Fibroblast of lung (primary cell): ENCODE measurements at regions not wholly inside any gene's neighbourhood (a gene's known extent, or its start where the extent isn't known, plus 50 kb on each side); places are given as distances from the start of the nearest gene placed in this dataset.
"Not testable (repeated sequence)": the region's sequence is repeated elsewhere in the genome, so short reads cannot be mapped to it uniquely, and the experiment has no call there.

Experiments
- DNase-seq, 2 donors: peaks; one replicate each; pipeline versions ENCODE4 v3.0.0 to v3.0.0-alpha.2; 2010; ENCODE audit warnings: low read depth in 2 of 2
- H2AFZ ChIP-seq: 2 replicates; pipeline ENCODE4 v1.5.1; 2012; ENCODE audit warnings: low read length, control low read depth, inconsistent platforms
- H3K27ac ChIP-seq: 2 replicates; pipeline ENCODE4 v1.5.1; 2011; ENCODE audit warnings: low read length, control low read depth; ENCODE audit not compliant: insufficient read depth
- H3K27me3 ChIP-seq: 2 replicates; pipeline ENCODE4 v1.5.1; 2011; ENCODE audit warnings: mild to moderate bottlenecking, low read length; ENCODE audit not compliant: control insufficient read depth, insufficient read depth
- H3K36me3 ChIP-seq: 2 replicates; pipeline ENCODE4 v1.5.1; 2011; ENCODE audit warnings: low read length; ENCODE audit not compliant: control insufficient read depth, insufficient read depth
- H3K4me1 ChIP-seq: 2 replicates; pipeline ENCODE4 v1.5.1; 2011; ENCODE audit warnings: low read length; ENCODE audit not compliant: control insufficient read depth, insufficient read depth; ENCODE audit errors: extremely low read depth
- H3K4me2 ChIP-seq: 2 replicates; pipeline ENCODE4 v1.5.1; 2011; ENCODE audit warnings: low read length, control low read depth; ENCODE audit not compliant: insufficient read depth; ENCODE audit errors: extremely low read depth
- H3K4me3 ChIP-seq, 4 experiments: fragments of 200-600 bp in 1 of 4; sonication (generic) in 1 of 4; replicated peaks in 1 of 4; 2 replicates each; pipeline ENCODE4 v1.5.1; 2011 to 2016; ENCODE audit warnings: low read length in 4 of 4, low read depth in 3 of 4, mild to moderate bottlenecking in 3 of 4, control low read depth in 2 of 4, inconsistent platforms in 1 of 4, mixed read lengths in 1 of 4; ENCODE audit not compliant: insufficient read depth in 1 of 4; ENCODE audit errors: control extremely low read depth in 1 of 4
- H3K79me2 ChIP-seq: 2 replicates; pipeline ENCODE4 v1.5.1; 2012; ENCODE audit warnings: mild to moderate bottlenecking, low read length, inconsistent platforms; ENCODE audit not compliant: control insufficient read depth, insufficient read depth
- H3K9ac ChIP-seq: 2 replicates; pipeline ENCODE4 v1.5.1; 2011; ENCODE audit warnings: mild to moderate bottlenecking, low read length, control low read depth; ENCODE audit not compliant: insufficient read depth
- H3K9me3 ChIP-seq: 2 replicates; pipeline ENCODE4 v1.5.1; 2012; ENCODE audit warnings: low read depth, low read length; ENCODE audit not compliant: control insufficient read depth, insufficient read depth
- H4K20me1 ChIP-seq: 2 replicates; pipeline ENCODE4 v1.5.1; 2011; ENCODE audit warnings: low read length; ENCODE audit not compliant: control insufficient read depth, insufficient read depth; ENCODE audit errors: extremely low read depth
- EZH2 ChIP-seq: IDR thresholded peaks from 2 replicates; pipeline ENCODE4 v1.5.1; 2012; ENCODE audit warnings: low read length, control low read depth, mild to moderate bottlenecking; ENCODE audit errors: missing control alignments
- TF ChIP-seq, protein P1 (sequence below), 2 donors: IDR thresholded peaks in 1 of 2; conservative IDR thresholded peaks in 1 of 2; 1 replicate in 1 of 2; 2 replicates in 1 of 2; pipeline ENCODE4 v1.5.1; 2011 to 2012; ENCODE audit warnings: low read length in 2 of 2, control low read depth in 1 of 2, inconsistent platforms in 1 of 2, low read depth in 1 of 2, mild to moderate bottlenecking in 1 of 2

- DNase-seq, result no peak
- Histone ChIP-seq H2AFZ (no peak overlapping the region), H3K36me3 (no peaks in the 10 kb centered on the region), H3K79me2 (no peaks in the 10 kb centered on the region), H3K4me1 (no peaks in the 10 kb centered on the region), H3K9me3 (no peaks in the 10 kb centered on the region), H3K4me2 (no peak overlapping the region), H3K9ac (no peak overlapping the region), H4K20me1 (no peaks in the 10 kb centered on the region), H3K4me3 (no peak overlapping the region), H3K27me3 (no peaks in the 10 kb centered on the region), H3K27ac (no peak overlapping the region)
- TF ChIP-seq EZH2, result no peak
- TF ChIP-seq, protein P1, sequence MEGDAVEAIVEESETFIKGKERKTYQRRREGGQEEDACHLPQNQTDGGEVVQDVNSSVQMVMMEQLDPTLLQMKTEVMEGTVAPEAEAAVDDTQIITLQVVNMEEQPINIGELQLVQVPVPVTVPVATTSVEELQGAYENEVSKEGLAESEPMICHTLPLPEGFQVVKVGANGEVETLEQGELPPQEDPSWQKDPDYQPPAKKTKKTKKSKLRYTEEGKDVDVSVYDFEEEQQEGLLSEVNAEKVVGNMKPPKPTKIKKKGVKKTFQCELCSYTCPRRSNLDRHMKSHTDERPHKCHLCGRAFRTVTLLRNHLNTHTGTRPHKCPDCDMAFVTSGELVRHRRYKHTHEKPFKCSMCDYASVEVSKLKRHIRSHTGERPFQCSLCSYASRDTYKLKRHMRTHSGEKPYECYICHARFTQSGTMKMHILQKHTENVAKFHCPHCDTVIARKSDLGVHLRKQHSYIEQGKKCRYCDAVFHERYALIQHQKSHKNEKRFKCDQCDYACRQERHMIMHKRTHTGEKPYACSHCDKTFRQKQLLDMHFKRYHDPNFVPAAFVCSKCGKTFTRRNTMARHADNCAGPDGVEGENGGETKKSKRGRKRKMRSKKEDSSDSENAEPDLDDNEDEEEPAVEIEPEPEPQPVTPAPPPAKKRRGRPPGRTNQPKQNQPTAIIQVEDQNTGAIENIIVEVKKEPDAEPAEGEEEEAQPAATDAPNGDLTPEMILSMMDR (conservative IDR thresholded peaks at IDR 0.05 in 1 of 2, IDR thresholded peaks at IDR 0.05 in 1 of 2; ENCODE audit: low read depth in 1 of 2, low read length in 2 of 2), result no peak
Observed at GRCh38 chr9:106106396-106106795, 412.1 kb downstream of the TMEM38B start.

DNA sequence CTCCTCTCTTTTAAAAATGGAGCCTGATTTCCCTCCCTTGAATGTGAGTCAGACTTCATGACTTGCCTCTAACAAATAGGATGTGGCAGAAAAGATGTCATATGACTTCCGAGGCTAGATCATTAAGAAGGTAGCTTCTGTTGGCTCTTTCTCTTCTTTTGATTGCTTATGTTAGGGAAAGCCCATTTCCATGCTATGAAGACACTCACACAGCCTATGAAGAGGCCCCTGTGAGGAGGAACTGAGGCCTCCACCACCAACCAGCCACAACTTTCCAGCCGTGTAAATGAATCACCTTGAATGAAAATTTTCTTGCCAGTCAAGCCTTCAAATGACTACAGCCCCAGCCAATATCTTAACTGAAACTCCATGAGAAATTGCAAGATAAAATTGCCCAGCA lies 413.4 kb downstream of the TMEM38B start:
- Histone ChIP-seq H3K4me1 (no peaks in the 10 kb centered on the region), H3K9me3 (no peaks in the 10 kb centered on the region), H3K9ac (no peak overlapping the region), H3K4me3 (no peak overlapping the region), H3K79me2 (no peaks in the 10 kb centered on the region), H3K36me3 (no peaks in the 10 kb centered on the region), H3K27ac (no peak overlapping the region), H3K27me3 (no peaks in the 10 kb centered on the region), H2AFZ (no peak overlapping the region), H3K4me2 (no peak overlapping the region), H4K20me1 (no peaks in the 10 kb centered on the region)
- TF ChIP-seq, protein P1 (conservative IDR thresholded peaks at IDR 0.05 in 1 of 2, IDR thresholded peaks at IDR 0.05 in 1 of 2; ENCODE audit: low read depth in 1 of 2, low read length in 2 of 2), result no peak
- TF ChIP-seq EZH2, result no peak
- no peak for DNase-seq

DNA sequence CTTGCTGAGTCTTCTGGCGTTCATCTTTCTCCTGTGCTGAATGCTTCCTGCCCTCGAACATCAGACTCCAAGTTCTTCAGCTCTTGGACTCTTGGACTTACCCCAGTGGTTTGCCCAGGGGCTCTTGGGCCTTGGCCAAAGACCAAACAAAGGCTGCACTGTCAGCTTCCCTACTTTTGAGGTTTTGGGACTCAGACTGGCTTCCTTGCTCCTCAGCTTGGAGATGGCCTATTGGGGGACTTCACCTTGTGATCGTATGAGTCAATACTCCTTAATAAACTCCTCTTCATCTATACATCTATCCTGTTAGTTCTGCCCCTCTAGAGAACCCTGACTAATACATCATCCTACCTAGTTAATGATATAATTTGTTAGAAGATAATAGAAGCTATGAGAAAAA lies 415.4 kb downstream of the TMEM38B start:
- not testable (repeated sequence) for H3K79me2 ChIP-seq, H3K9me3 ChIP-seq, DNase-seq, H3K4me3 ChIP-seq, H2AFZ ChIP-seq, H4K20me1 ChIP-seq, H3K4me1 ChIP-seq, H3K4me2 ChIP-seq, H3K9ac ChIP-seq, H3K27me3 ChIP-seq, H3K36me3 ChIP-seq, H3K27ac ChIP-seq

DNA sequence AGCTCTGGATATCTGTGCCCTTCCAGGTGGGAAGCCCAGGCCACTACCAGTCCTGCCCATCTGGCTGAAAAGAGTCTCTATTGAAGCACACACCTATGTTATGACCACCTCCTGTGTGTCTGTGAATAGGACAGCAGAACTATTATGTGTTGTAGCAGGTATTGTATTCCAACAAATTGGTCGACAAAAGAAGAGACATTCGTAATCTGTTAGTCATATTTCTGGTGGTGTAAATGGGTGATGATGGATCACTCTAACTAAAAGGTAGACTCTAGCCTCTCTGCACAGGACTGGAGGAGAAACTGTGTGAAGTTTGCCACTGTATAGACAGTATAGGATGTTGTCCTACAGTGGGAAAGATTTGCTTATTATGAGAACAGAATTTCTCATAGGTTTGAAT lies 416.1 kb downstream of the TMEM38B start:
- H3K4me3 ChIP-seq, result no peak overlapping the region
- H3K27me3 ChIP-seq, result no peaks in the 10 kb centered on the region
- H3K9me3 ChIP-seq, result no peaks in the 10 kb centered on the region
- no peak overlapping the region for H3K27ac ChIP-seq
- no peaks in the 10 kb centered on the region for H3K36me3 ChIP-seq
- H3K4me2 ChIP-seq, result no peak overlapping the region
- H3K79me2 ChIP-seq, result no peaks in the 10 kb centered on the region
- H3K9ac ChIP-seq, result no peak overlapping the region
- no peak for DNase-seq
- no peak overlapping the region for H2AFZ ChIP-seq
- no peaks in the 10 kb centered on the region for H4K20me1 ChIP-seq
- H3K4me1 ChIP-seq, result no peaks in the 10 kb centered on the region
- TF ChIP-seq, protein P1 (conservative IDR thresholded peaks at IDR 0.05 in 1 of 2, IDR thresholded peaks at IDR 0.05 in 1 of 2; ENCODE audit: low read depth in 1 of 2, low read length in 2 of 2), result no peak
- TF ChIP-seq EZH2, result no peak
